Prostate gland (tissue), 2 donors: ENCODE measurements at regions not wholly inside any gene's neighbourhood (a gene's known extent, or its start where the extent isn't known, plus 50 kb on each side); places are given as distances from the start of the nearest gene placed in this dataset.

Source experiments
- DNase-seq: peaks from one replicate; pipeline ENCODE4 v3.0.0-alpha.2; 2019; ENCODE audit warnings: low spot score
- H3K27ac ChIP-seq, 2 donors: fragments of 200-600 bp; sonication (generic); 2 replicates each; pipeline ENCODE4 v1.5.1; 2017 to 2019
- H3K27me3 ChIP-seq: fragments of 200-600 bp; sonication (generic); replicated peaks from 2 replicates; pipeline ENCODE4 v1.5.1; 2019; ENCODE audit not compliant: insufficient read depth
- H3K36me3 ChIP-seq, 2 donors: fragments of 200-600 bp; sonication (generic); 1 replicate in 1 of 2; 2 replicates in 1 of 2; pipeline versions ENCODE4 v1.5.1 to v1.8.1; 2017 to 2019
- H3K4me1 ChIP-seq: fragments of 200-600 bp; sonication (generic); replicated peaks from 2 replicates; pipeline ENCODE4 v1.5.1; 2019
- H3K4me3 ChIP-seq, 2 donors: fragments of 200-600 bp; sonication (generic); 2 replicates each; pipeline ENCODE4 v1.5.1; 2017 to 2019
- H3K9me3 ChIP-seq: fragments of 200-600 bp; sonication (generic); 2 replicates; pipeline ENCODE4 v1.5.1; 2017
- CTCF ChIP-seq, 4 experiments: fragments of 200-600 bp in 2 of 4; fragments of 450-650 bp in 2 of 4; sonication (generic) in 2 of 4; IDR thresholded peaks; 1 replicate in 3 of 4; 2 replicates in 1 of 4; pipeline ENCODE4 v1.5.1; 2016 to 2019; ENCODE audit warnings: antibody characterized with exemption in 4 of 4, mild to moderate bottlenecking in 2 of 4, moderate library complexity in 2 of 4
- POLR2A ChIP-seq: fragments of 450-650 bp; IDR thresholded peaks from one replicate; pipeline ENCODE4 v1.6.1; 2016; ENCODE audit warnings: antibody characterized with exemption, mild to moderate bottlenecking
- POLR2AphosphoS5 ChIP-seq: sonication (generic); formaldehyde crosslinking; IDR thresholded peaks from one replicate; pipeline ENCODE4 v1.6.1; 2017; ENCODE audit warnings: antibody characterized with exemption
- WGBS: methylation state at CpG from one replicate; pipeline ENCODE4 v1.1.5; 2018; 5-methylcytosine and 5-hydroxymethylcytosine counted together
- intact Hi-C: fragments of 100-400 bp; cut with DNase I; formaldehyde crosslinking; loops from one replicate; pipeline ENCODE4 v1.14.2; 2022

GRCh38 chr5:17697671-17698070 lies 63.4 kb downstream of the TAF11L14 start:
- H3K27me3 ChIP-seq, result no peaks in the 10 kb centered on the region
- DNase-seq, result no peak
- intact Hi-C loops, result no loop called here
- H3K4me3 ChIP-seq, result no peak overlapping the region
- no peaks in the 10 kb centered on the region for H3K9me3 ChIP-seq
- no peak overlapping the region for H3K27ac ChIP-seq
- H3K4me1 ChIP-seq, result no peaks in the 10 kb centered on the region
- TF ChIP-seq POLR2A (no peak), POLR2AphosphoS5 (no peak), CTCF (IDR thresholded peaks at IDR 0.05) (no peak)
- no peaks in the 10 kb centered on the region for H3K36me3 ChIP-seq
- WGBS, result 54% methylated on average over 3 of the region's 3 CpGs

- no peak for TF ChIP-seq CTCF (IDR thresholded peaks at IDR 0.05)
- H3K4me3 ChIP-seq, result no peak overlapping the region
- no peaks in the 10 kb centered on the region for H3K9me3 ChIP-seq
- no peaks in the 10 kb centered on the region for H3K4me1 ChIP-seq
- H3K36me3 ChIP-seq, result no peaks in the 10 kb centered on the region
- 91% methylated on average over 2 of the region's 2 CpGs for WGBS
- no peak overlapping the region for H3K27ac ChIP-seq
- intact Hi-C loops, result no loop called here
- H3K27me3 ChIP-seq, result no peaks in the 10 kb centered on the region
- no peak for DNase-seq
Measured at GRCh38 chr5:17709011-17709710, 74.9 kb downstream of the TAF11L14 start.

- 95% methylated on average over 1 of the region's 1 CpG for whole genome bisulfite sequencing
- H3K4me3 ChIP-seq, result no peak overlapping the region
- no peaks in the 10 kb centered on the region for H3K36me3 ChIP-seq
- H3K27ac ChIP-seq, result no peak overlapping the region
- no peak for DNase-seq
- H3K9me3 ChIP-seq, result no peaks in the 10 kb centered on the region
- H3K4me1 ChIP-seq, result no peaks in the 10 kb centered on the region
- intact Hi-C loops, result no loop called here
- no peaks in the 10 kb centered on the region for H3K27me3 ChIP-seq
- TF ChIP-seq CTCF (IDR thresholded peaks at IDR 0.05), result no peak
- no peak for TF ChIP-seq POLR2A
- no peak for TF ChIP-seq POLR2AphosphoS5
Measured at GRCh38 chr5:17713301-17713700, 79.0 kb downstream of the TAF11L14 start.

GRCh38 chr5:17714186-17714585 lies 79.9 kb downstream of the TAF11L14 start:
- H3K9me3 ChIP-seq, result no peaks in the 10 kb centered on the region
- intact Hi-C loops, result no loop called here
- 96% methylated on average over 4 of the region's 4 CpGs for WGBS
- no peak overlapping the region for H3K27ac ChIP-seq
- no peak for TF ChIP-seq POLR2A
- no peak for TF ChIP-seq CTCF (IDR thresholded peaks at IDR 0.05)
- no peak for TF ChIP-seq POLR2AphosphoS5
- no peak overlapping the region for H3K4me3 ChIP-seq
- no peak for DNase-seq
- no peaks in the 10 kb centered on the region for H3K36me3 ChIP-seq
- H3K4me1 ChIP-seq, result no peaks in the 10 kb centered on the region
- H3K27me3 ChIP-seq, result no peaks in the 10 kb centered on the region

- intact Hi-C loops, result no loop called here
- Histone ChIP-seq H3K27me3 (no peaks in the 10 kb centered on the region), H3K27ac (no peak overlapping the region), H3K4me3 (no peak overlapping the region), H3K36me3 (no peaks in the 10 kb centered on the region), H3K9me3 (no peaks in the 10 kb centered on the region), H3K4me1 (no peaks in the 10 kb centered on the region)
- WGBS, result 91% methylated on average over 9 of the region's 9 CpGs
- TF ChIP-seq POLR2AphosphoS5 (no peak), POLR2A (no peak)
- no peak for DNase-seq
Measured at GRCh38 chr5:17719592-17719991, 85.3 kb downstream of the TAF11L14 start.
